NT2/D1 (cell line): ENCODE measurements at regions not wholly inside any gene's neighbourhood (a gene's known extent, or its start where the extent isn't known, plus 50 kb on each side); places are given as distances from the start of the nearest gene placed in this dataset.
A peak's percentile ranks its signal among the peaks of the same experiment; 100 is the strongest.

Experiments used
- DNase-seq: peaks from one replicate; pipeline ENCODE4 v3.0.0-alpha.2; 2011; ENCODE audit warnings: low read depth, low spot score
- H3K27me3 ChIP-seq: 2 replicates; pipeline ENCODE4 v1.6.0; 2011; ENCODE audit warnings: mild to moderate bottlenecking; ENCODE audit not compliant: insufficient read length, insufficient read depth
- H3K36me3 ChIP-seq: 2 replicates; pipeline ENCODE4 v1.6.1; 2011; ENCODE audit warnings: mild to moderate bottlenecking, low read length, mixed read lengths; ENCODE audit not compliant: insufficient read depth, insufficient read length
- H3K4me1 ChIP-seq: 2 replicates; pipeline ENCODE4 v1.5.1; 2011; ENCODE audit not compliant: insufficient read depth, insufficient read length
- H3K4me3 ChIP-seq: 2 replicates; pipeline ENCODE4 v1.5.1; 2011; ENCODE audit warnings: low read depth; ENCODE audit not compliant: insufficient read length
- H3K9ac ChIP-seq: 2 replicates; pipeline ENCODE4 v1.6.0; 2011; ENCODE audit warnings: low read depth; ENCODE audit not compliant: insufficient read length
- H3K9me3 ChIP-seq: 2 replicates; pipeline ENCODE4 v1.5.1; 2011; ENCODE audit warnings: mild to moderate bottlenecking, low read length; ENCODE audit not compliant: insufficient read depth
- SUZ12 ChIP-seq: IDR thresholded peaks from 2 replicates; pipeline ENCODE4 v1.6.1; 2011; ENCODE audit not compliant: insufficient read length, insufficient read depth; ENCODE audit errors: extremely low read depth
- YY1 ChIP-seq: IDR thresholded peaks from 2 replicates; pipeline ENCODE4 v1.6.1; 2011; ENCODE audit not compliant: insufficient read length, insufficient read depth
- ZNF274 ChIP-seq: IDR thresholded peaks from 2 replicates; pipeline ENCODE4 v1.6.1; 2011; ENCODE audit warnings: mild to moderate bottlenecking, low read depth, low read length

- Histone ChIP-seq H3K9ac (no peak overlapping the region), H3K9me3 (no peaks in the 10 kb centered on the region; the same call in 1 of the 2 replicates), H3K36me3 (no peaks in the 10 kb centered on the region), H3K4me1 (no peaks in the 10 kb centered on the region), H3K4me3 (no peak overlapping the region), H3K27me3 (no peaks in the 10 kb centered on the region)
- DNase-seq: no peak
- TF ChIP-seq SUZ12: no peak
- no peak for TF ChIP-seq YY1
- no peak for TF ChIP-seq ZNF274
These were observed 379.6 kb downstream of the TTLL7 start for GRCh38 chr1:83619170-83619896.

DNA sequence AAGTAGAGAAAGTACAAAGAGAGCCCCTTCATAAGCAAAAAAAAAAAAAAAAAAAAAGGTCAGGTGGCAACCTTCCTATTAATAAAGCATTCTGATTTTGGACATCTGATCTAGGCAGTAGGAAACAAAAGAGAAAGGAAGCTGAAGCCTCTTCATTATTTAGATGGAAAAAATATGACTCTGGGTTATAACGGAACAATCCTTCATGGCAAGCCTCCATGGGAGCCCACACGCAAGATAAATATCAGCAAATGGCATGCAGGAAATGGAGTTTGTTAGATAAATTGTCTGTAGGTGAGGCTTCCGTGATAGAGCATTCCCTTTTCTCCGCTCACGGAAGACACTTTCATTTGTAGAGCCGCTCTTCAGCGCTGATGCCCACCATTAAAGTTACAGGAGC is 381.0 kb downstream of the TTLL7 start:
- TF ChIP-seq SUZ12 (no peak), YY1 (no peak)
- DNase-seq: no peak
- no peaks in the 10 kb centered on the region for H3K4me1 ChIP-seq
- no peaks in the 10 kb centered on the region for H3K36me3 ChIP-seq
- no peaks in the 10 kb centered on the region; the same call in 1 of the 2 replicates for H3K9me3 ChIP-seq
- H3K9ac ChIP-seq: no peak overlapping the region
- H3K4me3 ChIP-seq: no peak overlapping the region
- no peaks in the 10 kb centered on the region for H3K27me3 ChIP-seq

GRCh38 chr1:83615370-83615769 is 383.6 kb downstream of the TTLL7 start:
- DNase-seq: no peak
- Histone ChIP-seq H3K4me3 (no peak overlapping the region), H3K27me3 (no peaks in the 10 kb centered on the region), H3K9me3 (no peaks in the 10 kb centered on the region; the same call in 1 of the 2 replicates), H3K36me3 (no peaks in the 10 kb centered on the region), H3K9ac (no peak overlapping the region), H3K4me1 (no peaks in the 10 kb centered on the region)
- TF ChIP-seq YY1 (no peak), ZNF274 (no peak), SUZ12 (no peak)

GRCh38 chr1:83606416-83606955 is 392.4 kb downstream of the TTLL7 start:
- Histone ChIP-seq H3K9ac (no peak overlapping the region), H3K9me3 (no peaks in the 10 kb centered on the region), H3K4me1 (no peaks in the 10 kb centered on the region), H3K36me3 (no peaks in the 10 kb centered on the region), H3K4me3 (no peak overlapping the region), H3K27me3 (no peaks in the 10 kb centered on the region)
- no peak for DNase-seq
- TF ChIP-seq SUZ12 (no peak), ZNF274 (no peak), YY1 (no peak)

DNA sequence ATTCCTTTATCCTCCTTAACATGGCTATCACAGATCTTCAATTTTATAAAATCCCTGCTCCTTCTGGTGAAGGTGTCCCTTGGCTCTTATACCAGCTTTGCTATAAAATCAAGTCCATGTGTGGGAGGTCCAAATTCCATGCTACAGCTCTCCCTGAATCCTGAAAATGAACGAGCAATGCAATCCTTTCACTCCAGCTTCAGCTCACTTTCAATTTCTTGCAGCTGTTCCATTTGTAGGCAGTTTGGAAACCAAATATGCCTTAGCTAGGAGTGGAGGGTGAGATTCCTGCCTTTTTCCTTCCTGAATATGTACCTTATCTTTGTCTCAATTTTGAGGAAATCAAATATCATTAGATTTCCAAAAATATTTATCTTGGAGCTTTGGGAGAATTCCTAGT is 402.6 kb downstream of the TTLL7 start:
- H3K27me3 ChIP-seq: no peaks in the 10 kb centered on the region
- H3K4me1 ChIP-seq: no peaks in the 10 kb centered on the region
- TF ChIP-seq YY1 (no peak), ZNF274 (no peak), SUZ12 (no peak)
- no peak for DNase-seq
- no peak overlapping the region for H3K4me3 ChIP-seq
- peaks cover 28% of the 10 kb centered on the region; the same call in 1 of the 2 replicates for H3K9me3 ChIP-seq
- no peaks in the 10 kb centered on the region for H3K36me3 ChIP-seq
- H3K9ac ChIP-seq: no peak overlapping the region

DNA sequence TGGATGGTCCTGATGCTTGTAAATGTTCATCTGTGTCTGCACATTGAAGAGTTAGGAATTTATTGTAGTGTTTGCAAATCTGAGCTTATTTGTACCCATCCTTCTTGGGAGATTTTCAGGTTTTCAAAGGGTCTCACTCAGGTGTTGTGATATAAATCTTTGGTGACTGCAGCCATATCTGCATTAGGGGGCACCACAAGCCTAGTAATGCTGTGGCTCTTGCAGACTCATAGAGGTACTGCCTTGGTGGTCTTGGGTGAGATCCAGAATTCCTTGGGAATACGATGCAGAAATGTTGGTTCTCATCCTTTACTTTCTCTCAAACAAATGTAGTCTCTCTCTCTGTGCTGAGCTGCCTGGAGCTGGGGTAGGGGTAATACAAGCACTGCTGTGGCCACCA is 405.9 kb downstream of the TTLL7 start:
- Histone ChIP-seq H3K27me3 (no peaks in the 10 kb centered on the region), H3K36me3 (no peaks in the 10 kb centered on the region), H3K4me1 (no peaks in the 10 kb centered on the region), H3K4me3 (no peak overlapping the region), H3K9ac (no peak overlapping the region), H3K9me3 (peaks cover under 1% of the 10 kb centered on the region; the same call in 1 of the 2 replicates)
- DNase-seq: peak; percentile 33
- TF ChIP-seq ZNF274: no peak
- no peak for TF ChIP-seq SUZ12
- no peak for TF ChIP-seq YY1

DNA sequence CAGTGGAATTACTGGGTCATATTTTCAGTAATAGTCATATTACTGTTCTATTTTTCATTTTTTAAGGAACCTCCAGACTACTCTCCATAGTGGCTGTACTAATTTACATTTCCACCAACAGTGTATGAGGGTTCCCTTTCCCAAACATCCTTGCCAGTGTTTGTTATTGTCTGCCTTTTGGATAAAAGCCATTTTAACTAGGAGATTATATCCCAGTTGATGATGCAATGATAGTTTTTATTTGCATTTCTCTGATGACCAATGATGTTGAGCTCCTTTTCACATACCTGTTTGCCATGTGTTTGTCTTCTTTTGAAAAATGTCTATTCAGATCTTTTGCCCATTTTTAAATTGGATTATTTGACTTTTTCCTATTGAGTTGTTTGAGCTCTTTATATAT is 410.8 kb downstream of the TTLL7 start:
- Histone ChIP-seq H3K4me3 (no peak overlapping the region), H3K36me3 (no peaks in the 10 kb centered on the region), H3K4me1 (no peaks in the 10 kb centered on the region), H3K9me3 (peaks cover 5% of the 10 kb centered on the region; the same call in 1 of the 2 replicates), H3K9ac (no peak overlapping the region), H3K27me3 (no peaks in the 10 kb centered on the region)
- DNase-seq: no peak
- TF ChIP-seq ZNF274: no peak
- no peak for TF ChIP-seq SUZ12
- no peak for TF ChIP-seq YY1
